GM23338 (cell line): ENCODE measurements at regions not wholly inside any gene's neighbourhood (a gene's known extent, or its start where the extent isn't known, plus 50 kb on each side); places are given as distances from the start of the nearest gene placed in this dataset.
"Not testable (repeated sequence)": the region's sequence is repeated elsewhere in the genome, so short reads cannot be mapped to it uniquely, and the experiment has no call there.

ENCODE experiments used
- ATAC-seq: fragments of 200-7000 bp; cut with Tn5 transposase; 3 replicates; pipeline ENCODE4 v1.9.1; 2020
- DNase-seq: peaks from one replicate; pipeline ENCODE4 v3.0.0-alpha.2; 2015; ENCODE audit warnings: low spot score
- H2AFZ ChIP-seq: fragments of 200-600 bp; sonication (generic); 2 replicates; pipeline ENCODE4 v1.8.0; 2016; ENCODE audit warnings: antibody characterized with exemption, mild to moderate bottlenecking, moderate library complexity
- H3F3A ChIP-seq: fragments of 200-600 bp; sonication (generic); replicated peaks from 2 replicates; pipeline ENCODE4 v1.8.0; 2017; ENCODE audit warnings: antibody characterized with exemption, mixed run types, low read depth
- H3K27ac ChIP-seq: fragments of 200-600 bp; sonication (generic); 2 replicates; pipeline ENCODE4 v1.6.1; 2016; ENCODE audit warnings: low read depth
- H3K27me3 ChIP-seq: fragments of 200-600 bp; sonication (generic); 2 replicates; pipeline ENCODE4 v1.8.0; 2016; ENCODE audit warnings: mild to moderate bottlenecking, mixed run types, moderate library complexity; ENCODE audit not compliant: insufficient read depth
- H3K36me3 ChIP-seq: fragments of 200-600 bp; sonication (generic); 2 replicates; pipeline ENCODE4 v1.8.0; 2016; ENCODE audit warnings: mild to moderate bottlenecking; ENCODE audit not compliant: insufficient read depth
- H3K4me1 ChIP-seq: fragments of 200-600 bp; sonication (generic); 2 replicates; pipeline ENCODE4 v1.8.0; 2016; ENCODE audit warnings: mild to moderate bottlenecking, moderate library complexity; ENCODE audit not compliant: insufficient read depth
- H3K4me2 ChIP-seq: fragments of 200-600 bp; sonication (generic); 2 replicates; pipeline ENCODE4 v1.7.1; 2017; ENCODE audit warnings: mixed run types
- H3K4me3 ChIP-seq: fragments of 200-600 bp; sonication (generic); 2 replicates; pipeline ENCODE4 v1.6.1; 2016; ENCODE audit warnings: mixed run types
- H3K79me2 ChIP-seq: fragments of 200-600 bp; sonication (generic); replicated peaks from 2 replicates; pipeline ENCODE4 v1.8.0; 2017; ENCODE audit warnings: mild to moderate bottlenecking; ENCODE audit not compliant: insufficient read depth
- H3K9me2 ChIP-seq: fragments of 200-600 bp; sonication (generic); 2 replicates; pipeline ENCODE4 v1.8.0; 2017; ENCODE audit not compliant: insufficient read depth
- H4K20me1 ChIP-seq: fragments of 200-600 bp; sonication (generic); replicated peaks from 2 replicates; pipeline ENCODE4 v1.8.0; 2017; ENCODE audit warnings: mild to moderate bottlenecking; ENCODE audit not compliant: insufficient read depth
- H3K27ac Mint-ChIP-seq: 2 replicates; pipeline ENCODE4 v1.8.0; 2020; ENCODE audit warnings: inconsistent platforms, mild to moderate bottlenecking, moderate library complexity, mixed read lengths
- H3K27me3 Mint-ChIP-seq: 3 replicates; pipeline ENCODE4 v1.8.0; 2022; ENCODE audit warnings: low read depth, mild to moderate bottlenecking, moderate library complexity, mixed read lengths, inconsistent platforms; ENCODE audit not compliant: insufficient read depth, poor library complexity
- H3K36me3 Mint-ChIP-seq: 3 replicates; pipeline ENCODE4 v1.8.0; 2021; ENCODE audit warnings: low read depth, mild to moderate bottlenecking, inconsistent platforms, moderate library complexity, mixed read lengths
- H3K4me1 Mint-ChIP-seq: 3 replicates; pipeline ENCODE4 v1.8.0; 2020; ENCODE audit warnings: mild to moderate bottlenecking, inconsistent platforms, mixed read lengths
- H3K4me3 Mint-ChIP-seq: 3 replicates; pipeline ENCODE4 v1.8.0; 2021; ENCODE audit warnings: moderate library complexity, mild to moderate bottlenecking, inconsistent platforms, mixed read lengths
- H3K9me3 Mint-ChIP-seq: 3 replicates; pipeline ENCODE4 v1.8.0; 2020; ENCODE audit warnings: moderate library complexity, mild to moderate bottlenecking, inconsistent platforms, mixed read lengths
- CREB1 ChIP-seq: fragments of 250-450 bp; sonication (Bioruptor Pico); IDR thresholded peaks from 2 replicates; pipeline ENCODE4 v1.5.0; 2020; ENCODE audit warnings: low read depth, mild to moderate bottlenecking, moderate library complexity
- CTCF ChIP-seq, 2 experiments: fragments of 200-600 bp in 1 of 2; sonication (generic) in 1 of 2; conservative IDR thresholded peaks; 2 replicates each; pipeline versions ENCODE4 v1.5.1 to v1.6.1; 2016 to 2017; ENCODE audit warnings: antibody characterized with exemption in 2 of 2, low read depth in 2 of 2, mild to moderate bottlenecking in 2 of 2, moderate library complexity in 1 of 2
- ETS1 ChIP-seq: IDR thresholded peaks from 2 replicates; pipeline ENCODE4 v1.6.1; 2016; ENCODE audit warnings: antibody characterized with exemption
- EZH2 ChIP-seq: fragments of 200-600 bp; sonication (generic); IDR thresholded peaks from one replicate; pipeline ENCODE4 v1.8.0; 2017; ENCODE audit warnings: antibody characterized with exemption, mild to moderate bottlenecking, low read depth; ENCODE audit not compliant: unreplicated experiment
- EZH2phosphoT487 ChIP-seq: fragments of 200-600 bp; sonication (generic); IDR thresholded peaks from one replicate; pipeline ENCODE4 v1.8.1; 2018; ENCODE audit warnings: antibody characterized with exemption; ENCODE audit not compliant: unreplicated experiment
- NANOG ChIP-seq: IDR thresholded peaks from 2 replicates; pipeline ENCODE4 v1.6.1; 2016; ENCODE audit warnings: antibody characterized with exemption, borderline replicate concordance
- POLR2AphosphoS5 ChIP-seq: IDR thresholded peaks from 2 replicates; pipeline ENCODE4 v1.6.1; 2016; ENCODE audit warnings: antibody characterized with exemption, low read depth
- ZNF114 ChIP-seq: fragments of 250-450 bp; sonication (Bioruptor Pico); IDR thresholded peaks from 2 replicates; pipeline ENCODE4 v1.5.0; 2020; ENCODE audit warnings: mild to moderate bottlenecking, moderate library complexity
- ZNF331 ChIP-seq: fragments of 250-450 bp; sonication (Bioruptor Pico); IDR thresholded peaks from 2 replicates; pipeline ENCODE4 v1.5.0; 2020; ENCODE audit warnings: low read depth, mild to moderate bottlenecking, moderate library complexity
- ZNF462 ChIP-seq: fragments of 250-450 bp; sonication (Bioruptor Pico); IDR thresholded peaks from 2 replicates; pipeline ENCODE4 v1.5.0; 2020; ENCODE audit warnings: mild to moderate bottlenecking, moderate library complexity
- TF ChIP-seq, protein P1 (sequence below): IDR thresholded peaks from one replicate; pipeline ENCODE4 v1.6.1; 2018; ENCODE audit warnings: antibody characterized with exemption; ENCODE audit not compliant: unreplicated experiment

DNA sequence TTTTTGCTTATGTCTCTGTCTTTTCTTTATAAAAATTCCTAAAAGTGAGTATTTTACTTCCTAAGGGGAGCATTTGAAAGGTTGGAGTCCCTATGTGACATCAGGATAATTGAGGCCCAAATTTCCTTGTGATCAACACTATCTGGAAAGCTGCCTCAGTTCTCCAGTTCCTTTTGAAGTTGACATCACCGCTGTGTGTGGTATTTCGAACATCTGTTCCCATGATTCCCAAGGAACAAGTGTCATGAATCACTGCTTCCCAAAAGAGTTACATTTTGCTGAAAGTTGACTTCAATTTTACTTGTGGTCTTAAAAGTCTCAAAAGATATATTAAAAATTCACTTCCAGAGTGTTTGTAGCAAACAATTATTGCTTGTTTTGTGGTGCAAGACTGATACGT, 452.1 kb upstream of the RGMB start:
- Histone ChIP-seq H3K4me3 (no peak overlapping the region), H3K9me2 (no peaks in the 10 kb centered on the region), H3K4me1 (peaks cover 11% of the 10 kb centered on the region), H3K4me2 (no peak overlapping the region), H3K79me2 (no peaks in the 10 kb centered on the region), H2AFZ (no peak overlapping the region), H3F3A (no peaks in the 10 kb centered on the region), H3K27ac (no peak overlapping the region), H3K36me3 (no peaks in the 10 kb centered on the region; the same call in 1 of the 2 replicates), H4K20me1 (no peaks in the 10 kb centered on the region), H3K27me3 (no peaks in the 10 kb centered on the region)
- ATAC-seq: no peak
- Mint-ChIP-seq H3K36me3 (no peaks in the 10 kb centered on the region), H3K4me1 (peaks cover 16% of the 10 kb centered on the region), H3K9me3 (no peaks in the 10 kb centered on the region), H3K4me3 (no peak overlapping the region), H3K27ac (no peak overlapping the region), H3K27me3 (no peaks in the 10 kb centered on the region)
- TF ChIP-seq POLR2AphosphoS5: no peak
- no peak for TF ChIP-seq ZNF114 (CRISPR knock-in tag)
- no peak for TF ChIP-seq CTCF (conservative IDR thresholded peaks at IDR 0.05; ENCODE audit: low read depth in 2 of 2)
- TF ChIP-seq CREB1 (CRISPR knock-in tag): no peak
- TF ChIP-seq EZH2phosphoT487: no peak
- TF ChIP-seq EZH2: no peak
- TF ChIP-seq ZNF331 (CRISPR knock-in tag): no peak
- no peak for TF ChIP-seq NANOG
- TF ChIP-seq, protein P1, sequence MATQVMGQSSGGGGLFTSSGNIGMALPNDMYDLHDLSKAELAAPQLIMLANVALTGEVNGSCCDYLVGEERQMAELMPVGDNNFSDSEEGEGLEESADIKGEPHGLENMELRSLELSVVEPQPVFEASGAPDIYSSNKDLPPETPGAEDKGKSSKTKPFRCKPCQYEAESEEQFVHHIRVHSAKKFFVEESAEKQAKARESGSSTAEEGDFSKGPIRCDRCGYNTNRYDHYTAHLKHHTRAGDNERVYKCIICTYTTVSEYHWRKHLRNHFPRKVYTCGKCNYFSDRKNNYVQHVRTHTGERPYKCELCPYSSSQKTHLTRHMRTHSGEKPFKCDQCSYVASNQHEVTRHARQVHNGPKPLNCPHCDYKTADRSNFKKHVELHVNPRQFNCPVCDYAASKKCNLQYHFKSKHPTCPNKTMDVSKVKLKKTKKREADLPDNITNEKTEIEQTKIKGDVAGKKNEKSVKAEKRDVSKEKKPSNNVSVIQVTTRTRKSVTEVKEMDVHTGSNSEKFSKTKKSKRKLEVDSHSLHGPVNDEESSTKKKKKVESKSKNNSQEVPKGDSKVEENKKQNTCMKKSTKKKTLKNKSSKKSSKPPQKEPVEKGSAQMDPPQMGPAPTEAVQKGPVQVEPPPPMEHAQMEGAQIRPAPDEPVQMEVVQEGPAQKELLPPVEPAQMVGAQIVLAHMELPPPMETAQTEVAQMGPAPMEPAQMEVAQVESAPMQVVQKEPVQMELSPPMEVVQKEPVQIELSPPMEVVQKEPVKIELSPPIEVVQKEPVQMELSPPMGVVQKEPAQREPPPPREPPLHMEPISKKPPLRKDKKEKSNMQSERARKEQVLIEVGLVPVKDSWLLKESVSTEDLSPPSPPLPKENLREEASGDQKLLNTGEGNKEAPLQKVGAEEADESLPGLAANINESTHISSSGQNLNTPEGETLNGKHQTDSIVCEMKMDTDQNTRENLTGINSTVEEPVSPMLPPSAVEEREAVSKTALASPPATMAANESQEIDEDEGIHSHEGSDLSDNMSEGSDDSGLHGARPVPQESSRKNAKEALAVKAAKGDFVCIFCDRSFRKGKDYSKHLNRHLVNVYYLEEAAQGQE: no peak
- no peak for TF ChIP-seq ZNF462
- TF ChIP-seq ETS1: no peak
- no peak for DNase-seq

- not testable (repeated sequence) for H3F3A ChIP-seq, H3K9me3 Mint-ChIP-seq, DNase-seq, H3K36me3 ChIP-seq, H3K4me1 ChIP-seq, H3K27me3 Mint-ChIP-seq, H3K79me2 ChIP-seq, H4K20me1 ChIP-seq, H3K36me3 Mint-ChIP-seq, H2AFZ ChIP-seq, H3K27ac ChIP-seq, H3K4me1 Mint-ChIP-seq, H3K4me3 ChIP-seq, H3K9me2 ChIP-seq, ATAC-seq, H3K27me3 ChIP-seq, H3K4me2 ChIP-seq, H3K4me3 Mint-ChIP-seq, H3K27ac Mint-ChIP-seq
Observed at GRCh38 chr5:98325187-98325586, 448.3 kb upstream of the RGMB start.
